GM12878 (cell line): ENCODE measurements at regions not wholly inside any gene's neighbourhood (a gene's known extent, or its start where the extent isn't known, plus 50 kb on each side); places are given as distances from the start of the nearest gene placed in this dataset.
A peak's percentile ranks its signal among the peaks of the same experiment; 100 is the strongest.

ENCODE experiments used
- BACH1 ChIP-seq: fragments of 450-650 bp; IDR thresholded peaks from 2 replicates; pipeline ENCODE4 v1.6.1; 2017; ENCODE audit warnings: mild to moderate bottlenecking, borderline replicate concordance
- BMI1 ChIP-seq: fragments of 450-650 bp; IDR thresholded peaks from 2 replicates; pipeline ENCODE4 v1.6.1; 2016; ENCODE audit warnings: mild to moderate bottlenecking, moderate library complexity, borderline replicate concordance
- E2F8 ChIP-seq: fragments of 450-650 bp; IDR thresholded peaks from 2 replicates; pipeline ENCODE4 v1.6.1; 2018; ENCODE audit warnings: mild to moderate bottlenecking, low read depth, moderate library complexity; ENCODE audit not compliant: partially characterized antibody
- EED ChIP-seq: sonication (generic); IDR thresholded peaks from 2 replicates; pipeline ENCODE4 v1.6.1; 2016; ENCODE audit warnings: antibody characterized with exemption, low read depth
- EP300 ChIP-seq, 2 experiments: fragments of 150-350 bp in 1 of 2; IDR thresholded peaks; 2 replicates each; pipeline ENCODE4 v1.6.1; 2011 to 2012; ENCODE audit warnings: low read depth in 2 of 2, low read length in 2 of 2, borderline replicate concordance in 1 of 2, improper control_type of control experiment in 1 of 2, inconsistent platforms in 1 of 2; ENCODE audit not compliant: control insufficient read depth in 1 of 2
- FOXM1 ChIP-seq: IDR thresholded peaks from 2 replicates; pipeline ENCODE4 v1.6.1; 2012; ENCODE audit warnings: low read depth, mild to moderate bottlenecking, inconsistent platforms, low read length, moderate library complexity
- HDGF ChIP-seq: fragments of 450-650 bp; IDR thresholded peaks from 2 replicates; pipeline ENCODE4 v1.6.1; 2016; ENCODE audit warnings: antibody characterized with exemption
- IRF3 ChIP-seq: fragments of 450-650 bp; IDR thresholded peaks from 2 replicates; pipeline ENCODE4 v1.6.1; 2014; ENCODE audit warnings: mild to moderate bottlenecking
- KLF5 ChIP-seq: fragments of 450-650 bp; IDR thresholded peaks from 2 replicates; pipeline ENCODE4 v1.6.1; 2014; ENCODE audit warnings: mild to moderate bottlenecking; ENCODE audit not compliant: partially characterized antibody
- MTA3 ChIP-seq: IDR thresholded peaks from 2 replicates; pipeline ENCODE4 v1.6.1; 2012; ENCODE audit warnings: low read length, inconsistent platforms, borderline replicate concordance
- NBN ChIP-seq: fragments of 450-650 bp; IDR thresholded peaks from 2 replicates; pipeline ENCODE4 v1.6.1; 2016
- NRF1 ChIP-seq: conservative IDR thresholded peaks from 2 replicates; pipeline ENCODE4 v1.6.1; 2011; ENCODE audit warnings: mild to moderate bottlenecking, low read depth, low read length, improper control_type of control experiment
- PRDM15 ChIP-seq: fragments of 450-650 bp; formaldehyde crosslinking; IDR thresholded peaks from 2 replicates; pipeline ENCODE4 v1.4.0; 2020; ENCODE audit warnings: mild to moderate bottlenecking, moderate library complexity
- TARDBP ChIP-seq: IDR thresholded peaks from 2 replicates; pipeline ENCODE4 v1.6.1; 2016; ENCODE audit warnings: borderline replicate concordance
- USF1 ChIP-seq: IDR thresholded peaks from 2 replicates; pipeline ENCODE4 v1.6.1; 2011; ENCODE audit warnings: borderline replicate concordance, low read depth, mild to moderate bottlenecking, moderate library complexity, mixed read lengths, low read length; ENCODE audit not compliant: insufficient read depth; ENCODE audit errors: extremely low read length
- ZNF687 ChIP-seq: fragments of 450-650 bp; IDR thresholded peaks from 2 replicates; pipeline ENCODE4 v1.6.1; 2017; ENCODE audit warnings: mild to moderate bottlenecking, moderate library complexity

- no peak for TF ChIP-seq PRDM15 (CRISPR knock-in tag)
- no peak for TF ChIP-seq FOXM1
- TF ChIP-seq TARDBP = no peak
- TF ChIP-seq NBN = peak; percentile 34; the same call in 1 of the 2 replicates
- no peak for TF ChIP-seq IRF3
- TF ChIP-seq HDGF = no peak
- no peak for TF ChIP-seq MTA3
- TF ChIP-seq E2F8 = no peak
- no peak for TF ChIP-seq NRF1
- no peak for TF ChIP-seq USF1
- TF ChIP-seq ZNF687 = 0 out of 2 replicates have a peak, but pooled peaks have one; percentile 28
- TF ChIP-seq KLF5 = no peak
- TF ChIP-seq EP300 (IDR thresholded peaks at IDR 0.05; ENCODE audit: borderline replicate concordance in 1 of 2, control insufficient read depth in 1 of 2, low read depth in 2 of 2, low read length in 2 of 2) = no peak
- no peak for TF ChIP-seq BMI1
- TF ChIP-seq BACH1 = no peak
- no peak for TF ChIP-seq EED
Measured at GRCh38 chr5:143569722-143570567, 166.5 kb upstream of the NR3C1 start (continued).
